ENCODE measurements at regions not wholly inside any gene's neighbourhood (a gene's known extent, or its start where the extent isn't known, plus 50 kb on each side); places are given as distances from the start of the nearest gene placed in this dataset.

DNA sequence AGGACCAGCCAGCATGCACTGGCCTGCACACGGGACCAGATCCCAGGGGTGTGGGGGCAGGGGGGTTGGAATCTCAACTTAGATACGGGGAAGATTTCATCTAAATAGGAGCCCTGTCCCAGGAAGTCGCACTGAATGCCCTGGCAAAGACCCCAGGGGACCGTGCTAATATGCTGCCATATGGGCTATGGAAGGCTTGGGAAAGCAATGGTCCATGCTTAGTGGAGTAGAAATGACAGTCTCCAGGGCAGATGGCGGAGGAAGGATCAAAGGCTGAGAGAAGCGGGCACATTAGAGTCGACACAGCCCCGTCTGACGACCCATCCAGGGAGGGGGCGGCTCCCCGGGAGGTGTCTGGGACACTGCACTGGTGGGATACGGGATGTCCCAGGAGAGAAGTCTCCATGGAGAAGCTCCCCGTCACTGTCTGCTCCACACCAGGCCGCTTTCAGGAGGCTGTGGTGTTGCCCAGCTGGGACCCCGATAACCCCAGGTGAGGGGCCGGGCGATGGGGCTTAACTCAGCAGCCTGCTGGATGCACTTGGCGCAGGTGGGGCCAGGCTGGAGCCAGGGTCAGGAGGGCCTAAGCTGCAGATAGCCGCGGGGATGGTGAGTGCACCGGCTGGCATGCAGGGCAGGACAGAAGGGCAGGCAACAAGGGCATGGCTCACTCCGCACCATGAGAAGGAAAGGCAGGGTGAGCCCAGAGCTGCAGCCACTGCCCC, 377.7 kb upstream of the IRX1 start:
- DNase-seq (no peak), ATAC-seq (no peak)
- Histone ChIP-seq H3K36me3 (replicated peaks in 1 of 2; ENCODE audit: insufficient read depth in 1 of 2, low read depth in 2 of 2) (no peaks in the 10 kb centered on the region), H3K27ac (no peak overlapping the region), H3K9me3 (no peaks in the 10 kb centered on the region), H3K4me3 (no peak overlapping the region), H3K27me3 (no peaks in the 10 kb centered on the region), H3K4me1 (no peaks in the 10 kb centered on the region)
- TF ChIP-seq POLR2A (IDR thresholded peaks at IDR 0.05) = no peak
- TF ChIP-seq, protein P1, sequence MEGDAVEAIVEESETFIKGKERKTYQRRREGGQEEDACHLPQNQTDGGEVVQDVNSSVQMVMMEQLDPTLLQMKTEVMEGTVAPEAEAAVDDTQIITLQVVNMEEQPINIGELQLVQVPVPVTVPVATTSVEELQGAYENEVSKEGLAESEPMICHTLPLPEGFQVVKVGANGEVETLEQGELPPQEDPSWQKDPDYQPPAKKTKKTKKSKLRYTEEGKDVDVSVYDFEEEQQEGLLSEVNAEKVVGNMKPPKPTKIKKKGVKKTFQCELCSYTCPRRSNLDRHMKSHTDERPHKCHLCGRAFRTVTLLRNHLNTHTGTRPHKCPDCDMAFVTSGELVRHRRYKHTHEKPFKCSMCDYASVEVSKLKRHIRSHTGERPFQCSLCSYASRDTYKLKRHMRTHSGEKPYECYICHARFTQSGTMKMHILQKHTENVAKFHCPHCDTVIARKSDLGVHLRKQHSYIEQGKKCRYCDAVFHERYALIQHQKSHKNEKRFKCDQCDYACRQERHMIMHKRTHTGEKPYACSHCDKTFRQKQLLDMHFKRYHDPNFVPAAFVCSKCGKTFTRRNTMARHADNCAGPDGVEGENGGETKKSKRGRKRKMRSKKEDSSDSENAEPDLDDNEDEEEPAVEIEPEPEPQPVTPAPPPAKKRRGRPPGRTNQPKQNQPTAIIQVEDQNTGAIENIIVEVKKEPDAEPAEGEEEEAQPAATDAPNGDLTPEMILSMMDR (IDR thresholded peaks at IDR 0.05) = no peak
- intact Hi-C loops (cut with DNase I) = no loop called here
- 67% methylated on average over 14 to 22 of the region's 22 CpGs for WGBS, 2 donors

GRCh38 chr5:3217114-3217513, 378.5 kb upstream of the IRX1 start:
- DNase-seq (no peak), ATAC-seq (no peak)
- intact Hi-C loops (cut with DNase I) = no loop called here
- Histone ChIP-seq H3K4me1 (no peaks in the 10 kb centered on the region), H3K36me3 (replicated peaks in 1 of 2; ENCODE audit: insufficient read depth in 1 of 2, low read depth in 2 of 2) (no peaks in the 10 kb centered on the region), H3K9me3 (no peaks in the 10 kb centered on the region), H3K27ac (no peak overlapping the region), H3K27me3 (no peaks in the 10 kb centered on the region), H3K4me3 (no peak overlapping the region)
- TF ChIP-seq, protein P1 (IDR thresholded peaks at IDR 0.05) = no peak
- no peak for TF ChIP-seq POLR2A (IDR thresholded peaks at IDR 0.05)
- WGBS, 2 donors = 60 to 78% methylated on average over 6 to 10 of the region's 10 CpGs

DNA sequence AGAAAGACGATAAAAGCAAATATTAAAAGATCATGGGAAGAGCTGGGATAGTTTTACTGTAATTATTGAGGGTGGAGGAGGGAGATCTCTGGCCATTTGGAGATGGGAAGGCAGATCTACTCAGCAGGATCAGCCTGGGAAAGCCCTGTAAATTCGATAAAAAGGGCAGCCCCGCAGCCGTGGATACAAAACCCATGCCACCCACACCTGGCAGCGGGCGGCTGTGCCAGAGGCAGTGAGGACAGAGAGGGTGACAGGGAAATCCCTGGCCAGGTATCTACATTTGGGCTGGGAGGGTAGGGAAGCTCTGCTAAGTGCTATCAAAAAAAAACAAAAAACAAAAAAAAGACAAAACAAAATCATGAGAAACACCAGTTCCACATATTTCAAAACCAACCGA, 379.2 kb upstream of the IRX1 start:
- no peak overlapping the region for H3K27ac ChIP-seq
- no peak for DNase-seq
- 63 to 64% methylated on average over 7 of the region's 7 CpGs for WGBS, 2 donors

DNA sequence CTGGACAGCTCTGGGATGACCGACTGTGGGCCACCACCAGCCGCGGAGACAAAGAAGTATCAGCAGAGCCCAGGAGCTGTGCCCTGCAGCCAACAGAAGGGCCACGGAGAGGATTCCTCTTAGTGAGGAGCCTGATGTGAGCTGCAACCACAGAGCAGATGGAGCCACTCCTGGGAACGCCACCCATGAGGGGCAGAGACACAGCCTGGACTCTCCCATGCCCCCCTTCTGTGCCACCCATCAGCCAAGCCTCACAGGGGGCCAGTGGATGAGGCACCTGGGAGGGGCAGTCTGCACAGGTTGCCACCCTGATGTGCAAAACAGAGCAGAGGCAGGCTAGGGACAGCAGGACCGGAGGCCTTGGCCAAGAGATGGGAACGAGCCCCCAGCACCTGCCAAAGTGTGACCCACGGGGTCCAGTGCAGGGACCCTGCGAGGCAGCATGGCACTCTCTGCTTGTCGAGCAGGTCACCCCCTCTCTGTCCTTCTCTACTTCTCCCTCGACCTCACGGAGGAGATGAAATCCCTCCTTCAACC, 380.7 kb upstream of the IRX1 start:
- TF ChIP-seq, protein P1 (IDR thresholded peaks at IDR 0.05) = no peak
- TF ChIP-seq POLR2A (IDR thresholded peaks at IDR 0.05) = no peak
- no peaks in the 10 kb centered on the region for H3K4me1 ChIP-seq
- intact Hi-C loops (cut with DNase I) = no loop called here
- ATAC-seq (no peak), DNase-seq (no peak)
- WGBS, 2 donors = 67 to 69% methylated on average over 10 to 12 of the region's 12 CpGs
- H3K4me3 ChIP-seq = no peak overlapping the region
- no peaks in the 10 kb centered on the region for H3K9me3 ChIP-seq
- H3K27ac ChIP-seq = no peak overlapping the region
- H3K36me3 ChIP-seq (replicated peaks in 1 of 2; ENCODE audit: insufficient read depth in 1 of 2, low read depth in 2 of 2) = no peaks in the 10 kb centered on the region
- no peaks in the 10 kb centered on the region for H3K27me3 ChIP-seq

More for the DNA sequence above, 379.2 kb upstream of the IRX1 start:
- Histone ChIP-seq H3K36me3 (replicated peaks in 1 of 2; ENCODE audit: insufficient read depth in 1 of 2, low read depth in 2 of 2) (no peaks in the 10 kb centered on the region), H3K4me3 (no peak overlapping the region), H3K27me3 (no peaks in the 10 kb centered on the region), H3K9me3 (no peaks in the 10 kb centered on the region), H3K4me1 (no peaks in the 10 kb centered on the region)
- intact Hi-C loops (cut with DNase I) = no loop called here
- no peak for ATAC-seq
- TF ChIP-seq, protein P1 (IDR thresholded peaks at IDR 0.05) = no peak
- TF ChIP-seq POLR2A (IDR thresholded peaks at IDR 0.05) = no peak

DNA sequence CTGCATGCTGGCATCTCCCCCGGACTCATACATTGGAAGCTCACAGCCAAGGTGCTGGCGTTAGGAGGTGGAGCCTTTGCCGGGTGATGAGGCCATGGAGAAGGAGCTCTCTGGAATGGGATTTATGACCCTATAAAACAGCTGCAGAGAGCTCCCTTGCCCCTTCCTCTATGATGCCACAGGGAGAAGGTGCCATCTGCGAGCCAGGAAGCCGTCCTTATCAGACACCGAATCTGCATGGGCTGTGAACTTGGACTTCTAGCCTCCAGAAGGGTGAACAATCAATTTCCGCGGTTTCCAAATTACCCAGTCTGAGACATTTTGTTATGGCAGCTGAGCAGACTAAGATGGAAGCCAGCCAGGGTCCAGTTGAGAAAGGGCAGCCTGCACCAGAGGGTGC, 381.2 kb upstream of the IRX1 start:
- H3K9me3 ChIP-seq = no peaks in the 10 kb centered on the region
- H3K4me3 ChIP-seq = no peak overlapping the region
- H3K36me3 ChIP-seq (replicated peaks in 1 of 2; ENCODE audit: insufficient read depth in 1 of 2, low read depth in 2 of 2) = no peaks in the 10 kb centered on the region
- ATAC-seq (no peak), DNase-seq (no peak)
- intact Hi-C loops (cut with DNase I) = no loop called here
- H3K27me3 ChIP-seq = no peaks in the 10 kb centered on the region
- TF ChIP-seq POLR2A (IDR thresholded peaks at IDR 0.05) = no peak
- TF ChIP-seq, protein P1 (IDR thresholded peaks at IDR 0.05) = no peak
- WGBS, 2 donors = 80 to 82% methylated on average over 5 to 8 of the region's 8 CpGs
- no peak overlapping the region for H3K27ac ChIP-seq
- no peaks in the 10 kb centered on the region for H3K4me1 ChIP-seq

Data from body of pancreas (tissue), 4 donors.